ENCODE measurements at regions not wholly inside any gene's neighbourhood (a gene's known extent, or its start where the extent isn't known, plus 50 kb on each side); places are given as distances from the start of the nearest gene placed in this dataset.

GRCh38 chr6:71491844-71492243, 203.2 kb downstream of the OGFRL1 start:
- no peak for TF ChIP-seq CTCF (IDR thresholded peaks at IDR 0.05; ENCODE audit: extremely low read depth, low read depth, low read length)
- no peaks in the 10 kb centered on the region for H4K20me1 ChIP-seq (ENCODE audit: insufficient read depth, low read length)
- H3K79me2 ChIP-seq (ENCODE audit: insufficient read depth, low read length), result no peaks in the 10 kb centered on the region
- DNase-seq (ENCODE audit: insufficient read length, low spot score, missing footprints), result no peak
- H3K27ac ChIP-seq (ENCODE audit: low read depth, low read length), result no peak overlapping the region
- peaks cover 27% of the 10 kb centered on the region for H3K4me1 ChIP-seq (ENCODE audit: insufficient read depth, low read length)
- H3K4me2 ChIP-seq (ENCODE audit: insufficient read depth, low read length), result no peak overlapping the region
- H2AFZ ChIP-seq (ENCODE audit: low read length), result no peak overlapping the region
- no peaks in the 10 kb centered on the region for H3K9me3 ChIP-seq (ENCODE audit: low read depth, low read length)
- H3K36me3 ChIP-seq (ENCODE audit: insufficient read depth, low read length), result no peaks in the 10 kb centered on the region
- no peaks in the 10 kb centered on the region for H3K27me3 ChIP-seq (ENCODE audit: insufficient read depth, low read length)
- H3K4me3 ChIP-seq (ENCODE audit: insufficient read depth, low read length), result no peak overlapping the region

- TF ChIP-seq CTCF (IDR thresholded peaks at IDR 0.05; ENCODE audit: extremely low read depth, low read depth, low read length), result no peak
- no peak for DNase-seq (ENCODE audit: insufficient read length, low spot score, missing footprints)
- Histone ChIP-seq H3K4me1 (ENCODE audit: insufficient read depth, low read length) (peaks cover 28% of the 10 kb centered on the region), H3K79me2 (ENCODE audit: insufficient read depth, low read length) (no peaks in the 10 kb centered on the region), H3K4me3 (ENCODE audit: insufficient read depth, low read length) (no peak overlapping the region), H3K9me3 (ENCODE audit: low read depth, low read length) (no peaks in the 10 kb centered on the region), H2AFZ (ENCODE audit: low read length) (no peak overlapping the region), H3K27me3 (ENCODE audit: insufficient read depth, low read length) (no peaks in the 10 kb centered on the region), H3K4me2 (ENCODE audit: insufficient read depth, low read length) (no peak overlapping the region), H4K20me1 (ENCODE audit: insufficient read depth, low read length) (no peaks in the 10 kb centered on the region), H3K36me3 (ENCODE audit: insufficient read depth, low read length) (no peaks in the 10 kb centered on the region), H3K27ac (ENCODE audit: low read depth, low read length) (no peak overlapping the region)
Observed at GRCh38 chr6:71492668-71493067, 204.1 kb downstream of the OGFRL1 start.

- H3K4me3 ChIP-seq (ENCODE audit: insufficient read depth, low read length), result peak overlapping the region; percentile 65
- H2AFZ ChIP-seq (ENCODE audit: low read length), result peak overlapping the region; percentile 84
- H3K9me3 ChIP-seq (ENCODE audit: low read depth, low read length), result no peaks in the 10 kb centered on the region
- no peaks in the 10 kb centered on the region for H4K20me1 ChIP-seq (ENCODE audit: insufficient read depth, low read length)
- peak; percentile 19 for DNase-seq (ENCODE audit: insufficient read length, low spot score, missing footprints)
- H3K27ac ChIP-seq (ENCODE audit: low read depth, low read length), result peak overlapping the region; percentile 77
- H3K36me3 ChIP-seq (ENCODE audit: insufficient read depth, low read length), result no peaks in the 10 kb centered on the region
- H3K27me3 ChIP-seq (ENCODE audit: insufficient read depth, low read length), result no peaks in the 10 kb centered on the region
- H3K79me2 ChIP-seq (ENCODE audit: insufficient read depth, low read length), result no peaks in the 10 kb centered on the region
- no peak for TF ChIP-seq CTCF (IDR thresholded peaks at IDR 0.05; ENCODE audit: extremely low read depth, low read depth, low read length)
- peaks cover 16% of the 10 kb centered on the region for H3K4me1 ChIP-seq (ENCODE audit: insufficient read depth, low read length)
- peak overlapping the region; percentile 84 for H3K4me2 ChIP-seq (ENCODE audit: insufficient read depth, low read length)
Observed at GRCh38 chr6:71496018-71496721, 207.6 kb downstream of the OGFRL1 start.

- Histone ChIP-seq H3K27ac (ENCODE audit: low read depth, low read length) (peak overlapping the region; percentile 77), H3K4me3 (ENCODE audit: insufficient read depth, low read length) (peak overlapping the region; percentile 65), H3K79me2 (ENCODE audit: insufficient read depth, low read length) (no peaks in the 10 kb centered on the region), H3K27me3 (ENCODE audit: insufficient read depth, low read length) (no peaks in the 10 kb centered on the region), H3K4me2 (ENCODE audit: insufficient read depth, low read length) (peak overlapping the region; percentile 84), H3K4me1 (ENCODE audit: insufficient read depth, low read length) (peaks cover 16% of the 10 kb centered on the region), H3K36me3 (ENCODE audit: insufficient read depth, low read length) (no peaks in the 10 kb centered on the region), H4K20me1 (ENCODE audit: insufficient read depth, low read length) (no peaks in the 10 kb centered on the region), H3K9me3 (ENCODE audit: low read depth, low read length) (no peaks in the 10 kb centered on the region), H2AFZ (ENCODE audit: low read length) (peak overlapping the region; percentile 84)
- DNase-seq (ENCODE audit: insufficient read length, low spot score, missing footprints), result no peak
- no peak for TF ChIP-seq CTCF (IDR thresholded peaks at IDR 0.05; ENCODE audit: extremely low read depth, low read depth, low read length)
Observed at GRCh38 chr6:71496722-71497033, 208.1 kb downstream of the OGFRL1 start.
